HG02623 (cell line): ENCODE measurements at regions not wholly inside any gene's neighbourhood (a gene's known extent, or its start where the extent isn't known, plus 50 kb on each side); places are given as distances from the start of the nearest gene placed in this dataset.

Source experiments
- ATAC-seq: cut with Tn5 transposase; IDR thresholded peaks from one replicate; pipeline ENCODE4 v1.9.1; 2021; ENCODE audit warnings: moderate library complexity; ENCODE audit not compliant: unreplicated experiment

DNA sequence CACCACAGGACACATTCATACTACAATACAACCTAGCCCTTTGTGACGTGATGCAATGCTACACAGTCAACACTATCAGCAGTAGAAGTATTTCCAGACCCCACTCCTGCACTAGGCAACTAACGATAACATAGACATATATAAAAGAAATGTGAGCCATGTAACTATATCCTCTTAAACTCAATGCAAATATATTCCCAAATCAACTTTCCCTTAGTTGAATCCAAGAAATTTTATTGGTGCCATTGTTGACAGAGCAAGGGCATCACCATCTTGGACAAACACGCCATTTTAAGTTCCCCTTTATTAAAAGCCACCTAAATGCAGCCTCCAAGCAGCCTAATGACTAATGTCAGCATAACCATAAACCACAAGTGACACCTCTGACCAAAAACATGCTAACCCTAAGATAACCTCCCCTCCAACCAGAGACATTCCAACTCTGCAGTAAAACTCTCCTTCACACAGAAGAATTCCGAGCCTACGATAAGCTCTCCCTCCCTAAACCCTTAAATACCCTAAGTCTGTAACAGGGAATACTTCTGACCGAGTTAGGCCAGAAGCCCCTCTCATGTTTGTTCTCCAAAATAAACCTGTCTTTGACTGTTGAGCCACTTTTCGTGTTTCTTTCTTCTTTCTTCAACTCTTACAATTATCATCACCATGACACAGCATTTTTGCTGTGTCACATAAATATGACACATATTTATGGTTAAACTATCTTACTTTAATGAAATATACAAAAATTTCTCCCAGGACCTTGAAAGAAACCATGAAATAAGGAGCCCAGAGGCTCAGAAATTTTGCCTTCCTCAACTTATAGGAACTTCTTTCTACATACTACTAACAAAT, 1497.8 kb downstream of the EFNA5 start:
- ATAC-seq, result no peak

DNA sequence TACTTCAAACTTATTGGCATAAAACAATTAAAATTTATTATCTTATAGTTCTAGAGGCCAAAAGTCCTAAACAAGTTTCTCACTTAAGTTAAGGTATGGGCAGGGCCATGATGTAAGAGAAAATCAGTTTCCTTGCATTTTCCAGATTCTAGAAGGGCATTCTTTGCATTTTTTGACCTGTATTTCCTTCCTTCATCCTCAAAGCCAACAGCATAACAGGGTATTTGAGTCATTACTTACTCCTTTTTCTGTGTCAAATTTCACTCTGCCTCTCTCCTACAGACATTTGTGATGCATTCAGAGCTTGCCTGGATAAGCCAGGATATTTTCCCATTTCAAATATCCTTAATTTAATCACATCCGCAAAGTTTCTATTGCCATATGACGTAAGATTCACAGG, 1499.0 kb downstream of the EFNA5 start:
- no peak for ATAC-seq

DNA sequence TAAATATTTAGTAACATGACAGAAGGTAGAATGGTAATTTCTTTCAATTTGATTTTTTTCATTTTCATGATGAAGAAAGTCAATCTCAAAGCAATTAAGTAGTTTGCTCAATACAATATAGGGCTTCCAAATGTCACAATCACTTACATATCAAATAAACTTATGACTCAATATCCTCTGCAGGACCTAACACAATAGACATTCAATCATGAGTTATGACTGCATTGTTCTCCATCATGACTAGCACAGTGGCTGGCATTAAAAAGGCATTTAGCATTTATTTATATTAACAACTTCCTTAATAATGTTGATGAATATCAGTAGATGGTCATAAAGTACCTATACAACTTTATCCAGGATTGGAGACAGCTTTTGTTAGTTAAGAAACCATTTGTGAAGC, 1499.6 kb downstream of the EFNA5 start:
- ATAC-seq, result no peak

DNA sequence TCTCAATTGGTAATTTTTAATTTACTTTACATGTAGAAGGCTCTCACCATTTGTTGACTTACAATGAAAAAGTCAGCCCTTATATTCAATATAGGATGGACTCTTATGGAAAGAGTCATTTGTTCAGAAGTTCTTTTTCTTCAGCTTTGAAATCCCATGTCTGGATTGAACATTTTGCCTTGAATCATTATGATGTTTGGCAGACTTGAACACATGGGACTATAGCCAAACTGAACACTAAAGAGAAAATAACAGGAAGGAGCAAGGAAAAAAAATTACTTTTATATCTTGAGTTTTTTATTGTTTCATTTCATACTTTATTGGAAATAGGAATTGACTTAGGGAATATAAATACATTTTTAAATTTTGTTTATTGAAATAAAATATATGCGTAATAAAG, 1503.0 kb downstream of the EFNA5 start:
- no peak for ATAC-seq

DNA sequence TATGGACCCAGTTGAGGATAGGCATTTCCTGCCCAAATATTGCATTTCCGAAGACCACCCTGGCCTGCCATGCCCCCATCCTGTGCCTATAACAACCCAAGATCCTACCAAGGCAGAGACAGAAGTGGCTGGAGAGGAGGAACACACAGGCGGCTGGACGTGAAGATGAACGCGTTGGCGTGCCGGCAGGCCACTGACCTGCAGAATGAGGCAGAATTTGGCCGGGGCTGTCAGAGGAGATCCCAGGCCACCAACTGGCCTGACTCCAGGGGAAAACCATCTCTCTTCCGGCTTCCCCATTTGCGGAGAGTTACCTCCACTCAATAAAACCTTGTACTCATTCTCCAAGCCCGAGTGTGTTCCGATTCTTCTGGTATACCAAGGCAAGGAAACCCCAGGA, 1507.5 kb downstream of the EFNA5 start:
- no peak for ATAC-seq

DNA sequence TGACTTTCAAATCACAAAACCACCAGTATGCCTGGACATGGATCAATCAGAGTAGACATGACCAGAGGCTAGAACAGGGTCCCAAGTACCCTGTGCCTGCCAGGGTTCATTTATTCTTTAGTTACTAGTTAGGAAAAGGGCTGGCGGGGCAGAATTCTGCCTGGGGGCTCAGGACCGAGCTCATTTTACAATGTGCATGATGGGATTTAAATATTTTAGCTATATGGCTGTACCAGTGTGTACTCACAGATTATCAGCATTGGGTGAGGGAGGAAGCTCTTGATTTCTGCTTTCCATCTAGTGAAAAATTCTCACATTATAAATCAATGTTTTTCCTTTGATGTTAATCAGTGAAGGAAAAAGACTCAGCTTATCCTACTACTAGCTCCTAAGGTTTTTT, 1511.1 kb downstream of the EFNA5 start:
- no peak for ATAC-seq

DNA sequence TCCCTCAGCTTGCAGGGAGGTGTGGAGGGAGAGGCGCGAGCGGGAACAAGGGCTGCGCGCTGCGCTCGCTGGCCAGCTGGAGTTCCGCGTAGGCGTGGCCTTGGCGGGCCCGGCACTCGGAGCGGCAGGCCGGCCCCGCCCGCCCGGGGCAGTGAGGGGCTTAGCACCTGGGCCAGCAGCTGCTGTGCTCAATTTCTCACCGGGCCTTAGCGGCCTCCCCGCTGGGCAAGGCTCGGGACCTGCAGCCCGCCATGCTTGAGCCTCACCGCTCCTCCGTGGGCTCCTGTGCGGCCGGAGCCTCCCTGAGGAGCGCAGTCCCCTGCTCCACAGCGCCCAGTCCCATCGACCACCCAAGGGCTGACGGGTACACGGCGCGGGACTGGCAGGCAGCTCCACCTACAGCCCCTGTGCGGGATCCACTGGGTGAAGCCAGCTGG, 1516.4 kb downstream of the EFNA5 start:
- no peak for ATAC-seq

DNA sequence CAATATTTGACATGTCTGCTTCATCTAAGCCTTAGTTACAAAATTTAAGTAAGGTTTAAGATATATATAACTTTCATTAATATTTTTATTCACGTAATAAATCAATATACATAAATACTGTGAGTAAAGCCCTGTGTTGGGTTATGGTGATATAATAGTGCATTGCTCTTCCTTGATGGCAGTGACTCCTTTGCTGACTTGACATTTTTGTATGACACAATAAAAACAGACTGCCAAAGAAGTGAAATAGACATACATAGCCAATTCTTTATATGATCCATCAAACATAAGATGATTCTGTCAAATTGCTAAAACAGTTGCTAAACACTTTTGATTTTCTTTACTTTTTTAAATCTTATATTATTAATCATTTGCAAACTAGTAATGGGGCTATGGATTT, 1518.2 kb downstream of the EFNA5 start:
- no peak for ATAC-seq

DNA sequence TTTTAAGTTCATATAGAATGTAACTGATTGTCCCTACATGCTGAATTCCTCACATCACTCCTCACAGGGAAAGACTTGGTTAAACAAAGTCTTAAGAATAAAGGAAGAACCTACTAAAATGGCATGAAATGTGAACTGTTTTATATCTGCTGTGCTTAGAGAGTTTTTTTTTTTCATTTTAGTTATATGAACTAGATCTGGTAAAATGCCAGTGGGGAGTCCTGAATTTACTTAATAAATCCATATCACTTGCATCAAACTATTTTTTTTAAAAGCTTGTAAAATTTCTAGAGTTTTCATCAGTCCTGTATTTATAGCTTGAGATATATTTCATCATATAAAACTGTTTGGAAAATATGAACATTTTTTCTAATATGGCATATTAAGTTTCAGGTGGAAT, 1528.6 kb downstream of the EFNA5 start:
- no peak for ATAC-seq

DNA sequence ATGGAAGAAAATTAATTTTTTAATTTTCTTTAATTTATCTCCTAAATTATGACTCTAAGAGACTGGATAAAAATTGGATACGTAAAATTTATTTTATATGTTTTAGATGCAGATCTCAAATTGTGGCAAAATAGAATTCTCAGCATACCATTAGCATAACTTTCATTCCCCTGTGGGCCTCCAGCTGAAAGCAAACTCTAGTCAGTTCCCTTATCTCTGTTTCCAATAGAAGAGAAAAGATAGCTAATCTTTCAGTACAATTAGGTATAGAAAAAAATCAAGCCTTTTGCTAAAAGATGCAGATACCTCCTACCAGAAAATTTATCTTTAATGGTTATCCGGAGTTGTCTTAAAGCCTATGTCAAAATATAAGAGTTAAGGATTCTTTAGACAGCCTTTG, 1530.6 kb downstream of the EFNA5 start:
- ATAC-seq, result no peak

DNA sequence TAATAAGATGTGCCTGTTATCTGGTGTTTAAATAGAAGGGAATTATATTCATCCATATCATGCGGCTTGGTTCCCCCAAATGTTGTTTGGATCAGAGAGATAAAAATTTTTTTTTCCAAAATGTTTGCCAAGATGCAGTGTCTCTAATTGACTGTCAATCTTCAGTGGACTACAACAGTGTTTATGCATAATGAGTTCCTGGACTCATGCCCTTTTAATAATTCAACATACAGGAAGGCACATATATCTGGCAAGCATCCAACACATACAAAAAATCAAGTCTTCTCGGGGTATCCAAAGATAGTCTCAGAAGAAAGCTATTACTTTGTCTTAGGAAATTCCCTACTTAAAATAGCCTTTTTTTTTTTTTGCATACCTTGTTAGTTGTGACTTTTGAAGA, 1534.7 kb downstream of the EFNA5 start:
- no peak for ATAC-seq

DNA sequence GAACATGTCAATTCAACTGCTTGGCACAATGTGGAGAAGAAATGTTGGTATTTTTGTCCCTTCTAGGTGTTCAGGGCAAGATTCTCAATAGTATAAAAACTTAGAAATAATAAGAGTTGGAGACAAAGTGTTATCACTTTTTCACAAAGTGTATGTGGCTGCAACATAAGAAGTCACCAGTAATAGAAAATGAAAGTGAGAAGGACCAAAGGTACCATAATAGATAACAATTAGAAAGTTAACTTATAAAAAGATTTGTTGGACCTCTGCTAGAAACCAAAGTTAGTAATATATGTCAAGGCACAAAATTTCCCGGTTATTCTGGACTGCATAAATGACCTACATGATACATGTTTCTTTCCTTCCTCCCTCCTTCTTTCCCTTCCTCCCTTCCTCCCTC, 1535.3 kb downstream of the EFNA5 start:
- ATAC-seq, result no peak

DNA sequence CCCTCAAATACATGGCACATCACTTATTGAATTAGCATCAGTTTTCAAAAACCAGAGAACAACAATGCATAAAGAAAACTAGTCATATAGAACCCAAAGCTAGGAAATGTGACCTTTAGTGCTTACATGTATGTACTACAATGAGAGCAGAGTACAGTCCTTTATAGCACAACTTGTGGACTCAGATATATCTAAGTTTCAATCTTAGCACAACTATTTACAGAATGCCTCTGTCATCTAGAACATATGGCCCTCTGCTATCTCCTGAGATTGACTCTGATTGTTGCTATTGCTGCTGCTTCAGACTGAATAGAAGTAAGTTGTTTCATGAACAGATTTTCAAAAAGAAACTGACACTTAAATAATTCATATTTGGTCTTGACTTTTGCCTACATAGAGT, 1536.2 kb downstream of the EFNA5 start:
- ATAC-seq, result no peak

DNA sequence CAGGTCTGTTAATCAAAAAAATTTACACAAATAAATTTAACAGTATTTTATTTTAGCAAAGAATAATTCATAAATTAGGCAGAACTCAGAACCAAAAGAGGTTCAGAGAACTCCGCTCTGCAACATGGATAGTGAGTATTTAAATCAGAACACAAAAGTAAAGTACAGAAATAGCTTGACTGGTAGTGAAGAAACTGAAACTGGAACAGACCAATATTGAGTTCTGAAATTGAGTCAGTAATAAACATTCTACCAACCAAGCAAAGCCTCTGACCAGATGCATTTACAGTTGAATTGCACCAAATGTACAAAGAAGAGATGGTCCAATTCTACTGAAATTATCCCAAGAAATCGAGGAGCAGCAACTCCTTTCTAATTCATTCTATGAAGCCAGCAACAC, 1542.8 kb downstream of the EFNA5 start:
- peak; percentile 90 for ATAC-seq

DNA sequence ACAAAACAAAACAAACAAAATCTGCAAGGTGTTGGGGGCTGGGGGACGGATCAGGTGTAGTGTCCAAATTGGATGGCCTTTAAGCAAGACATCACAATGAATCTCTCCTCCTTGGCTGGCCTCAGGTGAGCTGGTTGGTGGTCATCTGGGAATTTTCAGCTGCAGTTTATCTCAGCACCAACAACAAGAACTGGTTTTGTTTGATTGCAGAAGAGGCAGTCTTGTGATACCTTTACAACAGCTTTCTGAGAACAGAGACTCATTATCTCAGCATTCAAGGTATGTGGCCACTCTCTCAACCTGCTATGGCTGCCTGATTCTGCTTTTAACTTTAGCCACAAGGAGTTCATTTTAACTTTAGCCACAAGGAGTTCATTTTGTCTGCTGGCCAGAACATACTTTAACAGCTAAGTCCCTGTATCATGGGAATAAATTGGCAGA, 1543.4 kb downstream of the EFNA5 start:
- ATAC-seq, result peak; percentile 45

DNA sequence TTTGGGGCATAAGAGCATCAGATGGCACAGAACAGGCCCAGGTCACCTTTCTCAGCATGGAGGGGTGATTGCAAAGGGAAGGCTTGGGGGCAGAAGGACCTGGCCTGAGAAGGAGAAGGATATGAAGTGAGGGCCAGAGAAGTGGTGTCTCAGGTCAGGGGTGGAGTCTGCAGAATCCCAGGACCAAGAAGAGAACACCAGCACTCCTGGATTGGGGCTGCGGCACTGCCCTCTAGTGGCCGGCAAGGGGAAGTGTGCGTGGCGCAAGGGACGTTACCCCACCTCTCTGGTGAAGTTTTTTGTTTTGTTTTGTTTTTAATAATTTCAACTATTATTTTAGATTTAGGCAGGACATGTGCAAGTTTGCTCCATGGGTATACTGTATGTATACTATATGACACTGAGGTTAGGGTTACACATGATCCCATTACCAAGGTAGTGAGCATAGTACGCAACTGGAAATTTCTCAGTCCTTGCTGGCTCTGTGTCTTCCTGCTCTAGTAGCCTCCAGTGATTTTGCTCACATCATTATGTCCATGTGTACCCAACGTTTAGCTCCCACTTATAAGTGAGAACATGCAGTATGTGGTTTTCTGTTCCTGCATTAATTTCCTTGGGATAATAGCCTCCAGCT, 1548.6 kb downstream of the EFNA5 start:
- peak; percentile 79 for ATAC-seq

DNA sequence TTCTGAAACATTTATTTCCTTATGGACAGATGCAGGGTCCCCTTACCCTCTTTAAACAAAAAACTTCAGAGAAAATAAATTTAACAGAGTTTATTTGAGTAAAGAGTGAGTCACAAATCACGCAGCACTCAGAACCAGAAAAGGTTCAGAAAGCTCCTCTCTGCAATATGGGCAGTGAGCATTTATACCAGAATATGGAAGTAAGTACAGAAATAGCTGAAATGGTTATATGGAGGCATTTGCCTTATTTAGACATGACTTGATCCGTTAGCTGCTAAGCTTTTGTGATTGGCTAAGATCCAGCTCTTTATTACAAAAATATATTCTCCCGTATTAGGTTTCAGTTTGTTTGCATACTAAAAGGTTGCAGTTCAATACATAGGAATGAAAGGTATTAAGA, 1554.1 kb downstream of the EFNA5 start:
- no peak for ATAC-seq

DNA sequence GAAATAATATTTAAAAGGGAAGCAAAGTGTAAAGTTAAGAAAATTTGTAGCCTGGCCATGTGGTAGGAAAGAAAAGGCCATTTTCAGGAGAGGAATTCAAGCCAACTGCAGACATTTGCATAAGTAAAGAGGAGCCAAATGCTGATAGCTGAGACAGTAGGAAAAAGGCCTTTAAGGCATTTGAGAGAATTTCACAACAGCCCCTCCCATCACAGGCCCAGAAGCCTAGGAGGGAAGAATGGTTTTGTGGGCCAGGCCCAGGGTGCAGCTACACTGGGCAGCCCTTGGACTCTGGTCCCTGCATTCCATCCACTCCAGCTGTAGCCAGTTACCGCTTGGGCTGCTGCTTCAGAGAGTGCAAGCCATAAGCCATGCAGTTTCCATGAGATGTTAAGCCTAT, 1556.8 kb downstream of the EFNA5 start:
- no peak for ATAC-seq

DNA sequence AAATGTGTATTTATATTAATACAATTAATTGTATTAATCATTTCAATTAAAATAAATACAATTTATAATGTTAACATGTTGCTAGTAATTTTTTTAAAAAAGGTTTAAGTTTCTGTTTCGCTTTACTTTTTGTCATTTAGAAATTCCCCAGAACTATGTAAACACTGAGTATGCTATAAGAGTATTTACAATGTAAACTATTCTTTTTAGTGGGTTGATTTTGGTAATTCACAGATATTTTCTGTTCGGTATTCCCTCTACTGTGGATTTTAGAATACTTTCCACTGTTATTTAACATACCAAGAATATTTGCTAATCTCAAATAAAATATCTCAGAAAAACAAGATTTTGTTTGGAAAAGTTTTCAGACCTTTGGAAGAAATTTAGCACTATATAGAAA, 1564.4 kb downstream of the EFNA5 start:
- no peak for ATAC-seq

DNA sequence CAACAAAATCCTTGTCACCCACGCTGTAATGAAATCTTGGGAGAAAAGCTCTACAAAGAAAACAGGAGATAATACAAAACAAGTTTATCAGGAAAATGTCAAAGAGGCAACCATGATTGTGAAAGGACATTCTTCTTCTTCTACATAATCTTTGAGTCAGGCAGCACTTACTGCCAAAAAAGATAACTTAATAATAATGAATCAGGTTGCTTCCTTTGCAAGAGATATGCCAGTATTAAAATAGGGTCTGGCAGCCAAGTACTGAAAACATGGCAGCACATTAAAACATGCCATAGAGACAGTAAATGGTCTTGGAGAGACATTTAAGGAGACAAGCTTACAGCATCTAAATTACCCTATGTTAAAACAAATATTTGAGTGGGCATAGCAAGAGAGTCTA, 1573.4 kb downstream of the EFNA5 start:
- ATAC-seq, result no peak

DNA sequence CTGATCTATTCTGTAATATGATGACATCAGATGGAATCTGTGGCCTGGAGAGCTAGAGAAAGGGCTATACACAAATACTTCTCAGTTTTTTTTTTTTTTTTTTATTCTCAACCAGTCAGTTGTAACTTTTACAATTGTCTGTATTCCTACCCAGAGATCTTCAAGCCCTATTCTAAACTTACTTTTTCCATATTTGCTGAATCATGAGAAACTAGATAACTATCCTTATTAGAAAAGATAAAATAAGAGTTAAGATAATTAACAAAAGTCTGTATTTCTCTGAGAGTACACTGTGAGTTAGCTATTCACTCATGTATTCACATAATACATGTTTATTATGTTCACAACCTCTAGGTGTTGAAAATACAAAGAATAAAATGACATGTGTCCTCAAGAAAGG, 1575.9 kb downstream of the EFNA5 start:
- no peak for ATAC-seq

DNA sequence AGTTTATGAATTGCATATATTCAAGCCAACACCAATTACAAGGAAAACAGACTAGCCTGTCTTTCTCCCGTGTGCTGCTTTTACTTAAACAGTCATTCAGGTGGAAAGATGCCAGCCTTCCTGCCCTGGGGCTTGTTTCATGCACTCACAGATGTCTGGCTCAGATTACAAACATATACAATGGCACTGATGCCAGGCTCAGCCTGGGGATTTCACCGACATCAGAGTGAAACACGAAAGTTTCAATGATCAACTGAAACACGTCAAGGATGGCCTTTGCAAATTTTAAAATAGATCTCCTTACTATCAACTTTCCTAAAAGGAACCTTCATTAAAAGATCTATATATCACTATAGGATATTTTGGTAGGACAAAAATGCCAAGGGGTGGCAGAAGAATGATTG, 1576.5 kb downstream of the EFNA5 start:
- no peak for ATAC-seq

DNA sequence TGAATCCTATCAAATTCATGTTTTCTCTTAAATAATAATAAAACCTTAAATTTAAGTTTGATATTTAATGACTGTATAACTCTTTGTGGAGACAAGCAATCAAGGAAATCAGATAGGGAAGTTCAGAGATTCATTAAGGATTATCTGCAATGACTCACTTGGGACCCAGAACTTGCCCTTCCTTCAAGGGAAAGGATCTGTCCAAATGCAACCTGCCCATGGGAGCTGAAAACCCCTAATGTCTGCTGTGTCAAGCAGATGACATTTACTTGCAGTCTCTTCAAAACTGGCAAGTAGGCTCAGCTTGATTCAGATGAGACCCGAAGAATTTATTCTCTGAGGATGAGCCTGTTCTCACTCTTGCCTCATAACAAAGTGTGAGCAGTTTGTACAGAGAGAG, 1577.6 kb downstream of the EFNA5 start:
- ATAC-seq, result no peak
